C4-2B (cell line): ENCODE measurements at regions not wholly inside any gene's neighbourhood (a gene's known extent, or its start where the extent isn't known, plus 50 kb on each side); places are given as distances from the start of the nearest gene placed in this dataset.

Source experiments
- ZFX ChIP-seq: fragments of 450-650 bp; IDR thresholded peaks from 2 replicates; pipeline ENCODE4 v1.6.1; 2017
- TF ChIP-seq, protein P1 (sequence below): fragments of 450-650 bp; conservative IDR thresholded peaks from 2 replicates; pipeline ENCODE4 v1.5.1; 2017; ENCODE audit warnings: mild to moderate bottlenecking

DNA sequence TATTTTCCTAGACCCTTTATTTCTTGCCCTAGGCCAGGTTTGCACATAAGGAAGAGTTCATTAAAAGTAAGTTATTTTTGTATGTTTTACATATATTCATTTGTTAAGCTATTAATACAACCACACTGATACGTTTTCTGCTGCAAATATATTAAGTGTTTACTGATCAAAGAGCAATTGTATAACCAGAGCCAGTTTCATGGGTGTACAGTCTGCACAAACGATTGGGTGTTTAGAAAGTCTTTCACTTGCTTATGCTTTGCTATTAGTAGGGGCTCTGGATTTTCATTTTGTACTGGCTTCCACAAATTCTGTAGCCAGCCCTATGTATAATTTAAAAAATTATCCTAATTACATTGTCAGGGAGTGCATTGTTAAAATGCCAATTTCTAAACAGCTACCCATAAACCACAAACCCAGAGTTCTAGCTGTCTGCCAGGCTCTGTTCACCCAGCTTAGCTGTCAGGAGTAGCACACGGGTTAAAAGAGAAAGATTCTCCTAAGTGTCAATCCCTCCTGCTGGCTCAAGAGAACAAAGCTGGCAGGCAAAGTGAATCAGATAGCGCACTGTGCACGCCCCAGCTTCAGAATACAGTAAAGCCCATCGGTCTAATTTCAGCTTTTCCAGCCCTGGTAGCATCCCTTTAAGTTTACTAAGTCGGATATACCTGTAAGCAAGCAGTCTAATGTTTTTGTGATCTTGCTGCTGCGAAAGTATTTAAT, 151.0 kb upstream of the LMO3 start:
- TF ChIP-seq, protein P1, sequence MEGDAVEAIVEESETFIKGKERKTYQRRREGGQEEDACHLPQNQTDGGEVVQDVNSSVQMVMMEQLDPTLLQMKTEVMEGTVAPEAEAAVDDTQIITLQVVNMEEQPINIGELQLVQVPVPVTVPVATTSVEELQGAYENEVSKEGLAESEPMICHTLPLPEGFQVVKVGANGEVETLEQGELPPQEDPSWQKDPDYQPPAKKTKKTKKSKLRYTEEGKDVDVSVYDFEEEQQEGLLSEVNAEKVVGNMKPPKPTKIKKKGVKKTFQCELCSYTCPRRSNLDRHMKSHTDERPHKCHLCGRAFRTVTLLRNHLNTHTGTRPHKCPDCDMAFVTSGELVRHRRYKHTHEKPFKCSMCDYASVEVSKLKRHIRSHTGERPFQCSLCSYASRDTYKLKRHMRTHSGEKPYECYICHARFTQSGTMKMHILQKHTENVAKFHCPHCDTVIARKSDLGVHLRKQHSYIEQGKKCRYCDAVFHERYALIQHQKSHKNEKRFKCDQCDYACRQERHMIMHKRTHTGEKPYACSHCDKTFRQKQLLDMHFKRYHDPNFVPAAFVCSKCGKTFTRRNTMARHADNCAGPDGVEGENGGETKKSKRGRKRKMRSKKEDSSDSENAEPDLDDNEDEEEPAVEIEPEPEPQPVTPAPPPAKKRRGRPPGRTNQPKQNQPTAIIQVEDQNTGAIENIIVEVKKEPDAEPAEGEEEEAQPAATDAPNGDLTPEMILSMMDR: no peak
- no peak for TF ChIP-seq ZFX
